ENCODE measurements at regions not wholly inside any gene's neighbourhood (a gene's known extent, or its start where the extent isn't known, plus 50 kb on each side); places are given as distances from the start of the nearest gene placed in this dataset.

DNA sequence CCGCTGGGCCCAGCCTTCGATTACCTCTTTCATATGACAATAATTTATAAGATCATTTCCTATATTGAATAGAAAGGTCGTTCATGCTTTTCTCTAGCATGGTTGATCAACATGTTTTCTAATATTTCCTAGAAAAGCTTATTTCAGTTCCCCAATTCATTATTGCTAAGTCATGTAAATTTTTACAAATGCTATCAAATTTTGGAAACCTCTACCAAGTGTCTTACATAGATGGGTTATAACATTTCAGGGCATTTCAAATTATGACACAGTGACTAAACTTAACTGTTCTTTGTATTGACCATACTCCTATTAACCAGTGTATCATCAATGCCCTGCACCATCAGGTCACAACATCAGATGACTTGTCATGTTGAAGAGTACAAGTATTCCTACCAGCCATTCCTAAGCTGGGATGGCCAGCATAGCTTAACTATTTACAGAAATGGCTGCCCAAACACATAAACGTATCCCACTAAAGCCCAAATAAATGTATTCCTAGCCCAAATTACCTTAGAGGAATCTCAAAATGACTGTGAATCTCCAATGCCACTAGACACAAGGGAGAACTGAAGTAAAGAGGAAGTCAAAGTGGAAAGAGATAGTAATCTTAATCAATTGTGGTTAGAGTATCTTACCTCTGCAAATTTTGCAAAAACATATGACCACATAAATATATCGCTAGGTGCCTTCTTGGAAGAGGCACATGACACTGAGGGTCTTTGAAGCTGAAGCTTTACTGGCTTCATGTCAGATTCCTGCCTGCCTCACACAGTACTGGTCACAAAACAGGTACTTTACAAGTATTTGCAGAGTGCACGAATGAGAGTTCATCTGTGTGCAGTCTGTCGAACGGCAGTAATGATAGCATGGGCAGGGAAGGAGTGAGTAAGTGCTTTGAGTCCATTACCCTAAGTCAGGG, 87.3 kb upstream of the TLK1 start:
- TF ChIP-seq CTCF (IDR thresholded peaks at IDR 0.05; ENCODE audit: low read length) (no peak), EZH2 (IDR thresholded peaks at IDR 0.05; ENCODE audit: borderline replicate concordance, low read length) (no peak)
